ENCODE measurements at regions not wholly inside any gene's neighbourhood (a gene's known extent, or its start where the extent isn't known, plus 50 kb on each side); places are given as distances from the start of the nearest gene placed in this dataset.

DNA sequence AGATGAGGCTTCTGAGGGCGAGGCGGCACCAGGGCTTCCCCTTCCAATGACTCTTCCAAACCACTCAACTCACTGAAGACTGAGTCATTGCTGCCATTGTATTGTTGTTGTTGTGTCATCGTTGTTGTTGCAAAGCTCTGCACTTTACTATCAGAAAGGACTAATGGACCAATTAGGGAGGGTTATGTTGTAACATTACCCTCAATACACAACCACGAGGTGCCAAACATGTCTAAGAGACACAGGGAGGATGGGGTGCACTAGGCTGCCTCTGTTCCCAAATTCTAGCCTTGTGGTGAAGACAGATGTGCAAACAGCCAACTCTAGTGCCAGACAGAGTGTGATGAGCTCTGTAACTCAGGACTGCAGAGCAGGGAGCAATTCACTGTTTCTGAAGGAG is 1075.2 kb downstream of the UQCRFS1 start:
- TF ChIP-seq, protein P1, sequence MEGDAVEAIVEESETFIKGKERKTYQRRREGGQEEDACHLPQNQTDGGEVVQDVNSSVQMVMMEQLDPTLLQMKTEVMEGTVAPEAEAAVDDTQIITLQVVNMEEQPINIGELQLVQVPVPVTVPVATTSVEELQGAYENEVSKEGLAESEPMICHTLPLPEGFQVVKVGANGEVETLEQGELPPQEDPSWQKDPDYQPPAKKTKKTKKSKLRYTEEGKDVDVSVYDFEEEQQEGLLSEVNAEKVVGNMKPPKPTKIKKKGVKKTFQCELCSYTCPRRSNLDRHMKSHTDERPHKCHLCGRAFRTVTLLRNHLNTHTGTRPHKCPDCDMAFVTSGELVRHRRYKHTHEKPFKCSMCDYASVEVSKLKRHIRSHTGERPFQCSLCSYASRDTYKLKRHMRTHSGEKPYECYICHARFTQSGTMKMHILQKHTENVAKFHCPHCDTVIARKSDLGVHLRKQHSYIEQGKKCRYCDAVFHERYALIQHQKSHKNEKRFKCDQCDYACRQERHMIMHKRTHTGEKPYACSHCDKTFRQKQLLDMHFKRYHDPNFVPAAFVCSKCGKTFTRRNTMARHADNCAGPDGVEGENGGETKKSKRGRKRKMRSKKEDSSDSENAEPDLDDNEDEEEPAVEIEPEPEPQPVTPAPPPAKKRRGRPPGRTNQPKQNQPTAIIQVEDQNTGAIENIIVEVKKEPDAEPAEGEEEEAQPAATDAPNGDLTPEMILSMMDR (IDR thresholded peaks at IDR 0.05 in 8 of 11, conservative IDR thresholded peaks at IDR 0.05 in 3 of 11) = no peak
- TF ChIP-seq POLR2AphosphoS5 (IDR thresholded peaks at IDR 0.05) (no peak), POLR2A (IDR thresholded peaks at IDR 0.05) (no peak)

Measured in spleen (tissue), 7 donors.